ENCODE measurements at regions not wholly inside any gene's neighbourhood (a gene's known extent, or its start where the extent isn't known, plus 50 kb on each side); places are given as distances from the start of the nearest gene placed in this dataset.

GRCh38 chr1:163633366-163633765, 311.6 kb downstream of the NUF2 start:
- TF ChIP-seq RAD21 (IDR thresholded peaks at IDR 0.05; ENCODE audit: low read depth) (no peak), TCF12 (IDR thresholded peaks at IDR 0.05; ENCODE audit: low read depth) (no peak), REST (IDR thresholded peaks at IDR 0.05; ENCODE audit: low read depth) (no peak), FOXM1 (IDR thresholded peaks at IDR 0.05; ENCODE audit: borderline replicate concordance, low read depth) (no peak), CREB1 (IDR thresholded peaks at IDR 0.05; ENCODE audit: low read depth) (no peak), EGR1 (IDR thresholded peaks at IDR 0.05) (no peak), NFIC (IDR thresholded peaks at IDR 0.05) (no peak), MAX (IDR thresholded peaks at IDR 0.05) (no peak), ZBTB7A (IDR thresholded peaks at IDR 0.05; ENCODE audit: low read depth) (no peak), CEBPB (IDR thresholded peaks at IDR 0.05) (no peak), YY1 (IDR thresholded peaks at IDR 0.05; ENCODE audit: low read depth) (no peak)

- no peak for TF ChIP-seq YY1 (IDR thresholded peaks at IDR 0.05; ENCODE audit: low read depth)
- TF ChIP-seq TAF1 (IDR thresholded peaks at IDR 0.05; ENCODE audit: low read depth) = no peak
- no peak for TF ChIP-seq CREB1 (IDR thresholded peaks at IDR 0.05; ENCODE audit: low read depth)
- TF ChIP-seq CEBPB (IDR thresholded peaks at IDR 0.05) = no peak
Observed at GRCh38 chr1:163650624-163651023, 328.9 kb downstream of the NUF2 start.

- TF ChIP-seq ZBTB7A (IDR thresholded peaks at IDR 0.05; ENCODE audit: low read depth) (no peak), MAX (IDR thresholded peaks at IDR 0.05) (no peak), TEAD4 (IDR thresholded peaks at IDR 0.05) (no peak), EGR1 (IDR thresholded peaks at IDR 0.05) (no peak), NFIC (IDR thresholded peaks at IDR 0.05) (no peak)
Observed at GRCh38 chr1:163652441-163652840, 330.7 kb downstream of the NUF2 start.

GRCh38 chr1:163655565-163655964, 333.8 kb downstream of the NUF2 start:
- TF ChIP-seq RAD21 (IDR thresholded peaks at IDR 0.05; ENCODE audit: low read depth) = no peak
- no peak for TF ChIP-seq FOXM1 (IDR thresholded peaks at IDR 0.05; ENCODE audit: borderline replicate concordance, low read depth)
- no peak for TF ChIP-seq CREB1 (IDR thresholded peaks at IDR 0.05; ENCODE audit: low read depth)
- no peak for TF ChIP-seq USF1 (IDR thresholded peaks at IDR 0.05)
- TF ChIP-seq TEAD4 (IDR thresholded peaks at IDR 0.05) = no peak
- no peak for TF ChIP-seq YY1 (IDR thresholded peaks at IDR 0.05; ENCODE audit: low read depth)
- TF ChIP-seq NFIC (IDR thresholded peaks at IDR 0.05) = no peak
- no peak for TF ChIP-seq TCF12 (IDR thresholded peaks at IDR 0.05; ENCODE audit: low read depth)
- TF ChIP-seq TAF1 (IDR thresholded peaks at IDR 0.05; ENCODE audit: low read depth) = no peak
- TF ChIP-seq MAX (IDR thresholded peaks at IDR 0.05) = no peak
- no peak for TF ChIP-seq EGR1 (IDR thresholded peaks at IDR 0.05)
- no peak for TF ChIP-seq REST (IDR thresholded peaks at IDR 0.05; ENCODE audit: low read depth)
- TF ChIP-seq EP300 (IDR thresholded peaks at IDR 0.05; ENCODE audit: borderline replicate concordance) = no peak
- no peak for TF ChIP-seq CEBPB (IDR thresholded peaks at IDR 0.05)
- no peak for TF ChIP-seq ZBTB7A (IDR thresholded peaks at IDR 0.05; ENCODE audit: low read depth)

GRCh38 chr1:163656095-163656759, 334.5 kb downstream of the NUF2 start:
- no peak for TF ChIP-seq EP300 (IDR thresholded peaks at IDR 0.05; ENCODE audit: borderline replicate concordance)
- TF ChIP-seq FOXM1 (IDR thresholded peaks at IDR 0.05; ENCODE audit: borderline replicate concordance, low read depth) = no peak
- no peak for TF ChIP-seq MAX (IDR thresholded peaks at IDR 0.05)
- TF ChIP-seq REST (IDR thresholded peaks at IDR 0.05; ENCODE audit: low read depth) = no peak
- no peak for TF ChIP-seq EGR1 (IDR thresholded peaks at IDR 0.05)
- TF ChIP-seq YY1 (IDR thresholded peaks at IDR 0.05; ENCODE audit: low read depth) = no peak
- no peak for TF ChIP-seq TAF1 (IDR thresholded peaks at IDR 0.05; ENCODE audit: low read depth)
- no peak for TF ChIP-seq TEAD4 (IDR thresholded peaks at IDR 0.05)
- no peak for TF ChIP-seq RAD21 (IDR thresholded peaks at IDR 0.05; ENCODE audit: low read depth)
- no peak for TF ChIP-seq CREB1 (IDR thresholded peaks at IDR 0.05; ENCODE audit: low read depth)
- TF ChIP-seq ZBTB7A (IDR thresholded peaks at IDR 0.05; ENCODE audit: low read depth) = no peak
- no peak for TF ChIP-seq NFIC (IDR thresholded peaks at IDR 0.05)
- no peak for TF ChIP-seq USF1 (IDR thresholded peaks at IDR 0.05)
- TF ChIP-seq TCF12 (IDR thresholded peaks at IDR 0.05; ENCODE audit: low read depth) = no peak
- TF ChIP-seq CEBPB (IDR thresholded peaks at IDR 0.05) = no peak
